ENCODE measurements at regions not wholly inside any gene's neighbourhood (a gene's known extent, or its start where the extent isn't known, plus 50 kb on each side); places are given as distances from the start of the nearest gene placed in this dataset.

DNA sequence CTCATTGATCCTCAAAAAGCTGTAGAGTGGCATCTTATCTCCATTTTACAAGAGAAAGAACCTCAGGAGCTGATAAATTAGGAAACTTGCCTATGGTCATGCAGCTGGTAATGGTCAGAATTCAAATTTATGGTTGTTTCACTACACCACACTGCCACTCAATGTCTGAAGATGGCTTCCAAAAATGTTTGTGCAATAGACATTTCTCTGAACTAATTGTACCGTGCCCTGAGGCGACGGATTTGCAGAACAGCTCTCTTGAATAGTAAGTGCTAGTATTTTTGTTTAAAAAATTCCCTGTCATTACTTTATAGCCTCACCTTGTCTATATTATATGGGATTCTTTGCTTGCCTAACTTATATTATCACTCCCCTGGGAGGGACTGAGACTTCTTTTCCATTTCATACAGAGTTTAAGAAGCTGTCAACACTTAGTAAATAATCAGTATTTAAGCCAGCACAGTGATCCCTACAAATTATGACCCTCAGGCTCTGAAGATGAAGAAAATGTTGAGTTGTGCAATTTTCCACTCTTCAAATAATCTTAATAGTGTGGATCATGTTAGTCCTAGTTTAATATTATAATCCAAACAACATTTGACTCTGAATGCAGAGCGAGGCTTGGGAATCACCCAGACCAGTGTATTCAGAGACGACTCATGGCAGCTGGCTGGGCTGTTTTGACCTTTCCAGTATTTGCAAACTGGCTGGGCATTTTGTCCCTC lies 346.6 kb downstream of the PTEN start:
- TF ChIP-seq EZH2 (IDR thresholded peaks at IDR 0.05; ENCODE audit: insufficient read depth, poor library complexity, severe bottlenecking) = no peak
- TF ChIP-seq EZH2phosphoT487 (IDR thresholded peaks at IDR 0.05; ENCODE audit: insufficient read depth, low read depth) = no peak
